ENCODE measurements at regions not wholly inside any gene's neighbourhood (a gene's known extent, or its start where the extent isn't known, plus 50 kb on each side); places are given as distances from the start of the nearest gene placed in this dataset.

DNA sequence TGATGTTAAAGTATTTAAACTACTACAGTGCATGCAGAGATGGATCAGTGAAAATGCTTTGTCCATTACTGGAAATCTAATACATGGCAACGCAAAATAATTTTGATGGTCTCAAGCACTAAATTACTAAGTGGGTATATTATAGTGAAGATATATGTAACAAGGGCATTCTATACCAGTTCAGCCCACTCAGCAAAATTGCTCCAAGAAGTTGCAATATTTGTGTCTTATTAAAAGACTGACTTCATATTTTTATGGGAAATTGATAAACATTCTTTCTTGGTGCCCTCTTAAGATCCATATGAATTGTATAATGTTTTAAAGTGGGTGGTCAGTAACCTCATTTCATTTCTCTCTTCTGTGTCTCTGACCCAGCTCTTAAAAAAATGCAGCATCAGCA lies 343.1 kb upstream of the MEX3C start:
- DNase-seq (ENCODE audit: low read depth, low spot score) (no peak), ATAC-seq (no peak), FAIRE-seq (no peak)
- Histone ChIP-seq H4K20me1 (ENCODE audit: control insufficient read depth, insufficient read depth) (no peaks in the 10 kb centered on the region), H3K79me2 (ENCODE audit: control insufficient read depth, insufficient read depth, low read length) (no peaks in the 10 kb centered on the region), H3K4me1 (ENCODE audit: control insufficient read depth, insufficient read depth, low read length) (no peaks in the 10 kb centered on the region), H3K4me2 (ENCODE audit: control insufficient read depth, insufficient read depth) (no peak overlapping the region), H3K27ac (ENCODE audit: control insufficient read depth, insufficient read depth) (no peak overlapping the region), H2AFZ (ENCODE audit: control insufficient read depth, low read depth, low read length) (no peak overlapping the region), H3K4me3 (no peak overlapping the region), H3K27me3 (replicated peaks in 1 of 2; ENCODE audit: control insufficient read depth in 2 of 2, insufficient read depth in 2 of 2, low read length in 1 of 2) (no peaks in the 10 kb centered on the region), H3K9me3 (replicated peaks; ENCODE audit: control insufficient read depth, insufficient read depth, low read length) (no peaks in the 10 kb centered on the region), H3K9ac (ENCODE audit: control insufficient read depth, insufficient read depth, low read length) (no peak overlapping the region), H3K36me3 (ENCODE audit: control insufficient read depth in 2 of 2, insufficient read depth in 2 of 2, low read length in 1 of 2) (no peaks in the 10 kb centered on the region)
- intact Hi-C loops (cut with micrococcal nuclease; ENCODE audit: unreplicated experiment) (no loop called here), in situ Hi-C loops (cut with MboI) (no loop called here)
- SMC1A ChIA-PET (ENCODE audit: uncharacterized antibody, unreplicated experiment): no interaction called here
- RAD21 ChIA-PET (ENCODE audit: unreplicated experiment): no interaction called here
- CTCF ChIA-PET: no interaction called here
- BruUV-seq (replicated peaks): no TSS peak
- WGBS (ENCODE audit: insufficient coverage, insufficient replicate concordance, low lambda C conversion rate, missing lambda C conversion rate): 90% methylated on average over 1 of the region's 1 CpG
- POLR2A ChIA-PET: no interaction called here
- no peak for TF ChIP-seq JUND (IDR thresholded peaks at IDR 0.05; ENCODE audit: low read depth, low read length)
- no peak for TF ChIP-seq CHD1 (IDR thresholded peaks at IDR 0.05; ENCODE audit: low read depth, low read length)
- TF ChIP-seq PAX8 (IDR thresholded peaks at IDR 0.05): no peak
- no peak for TF ChIP-seq CBX3 (IDR thresholded peaks at IDR 0.05; ENCODE audit: borderline replicate concordance, low read depth)
- TF ChIP-seq, protein P1, sequence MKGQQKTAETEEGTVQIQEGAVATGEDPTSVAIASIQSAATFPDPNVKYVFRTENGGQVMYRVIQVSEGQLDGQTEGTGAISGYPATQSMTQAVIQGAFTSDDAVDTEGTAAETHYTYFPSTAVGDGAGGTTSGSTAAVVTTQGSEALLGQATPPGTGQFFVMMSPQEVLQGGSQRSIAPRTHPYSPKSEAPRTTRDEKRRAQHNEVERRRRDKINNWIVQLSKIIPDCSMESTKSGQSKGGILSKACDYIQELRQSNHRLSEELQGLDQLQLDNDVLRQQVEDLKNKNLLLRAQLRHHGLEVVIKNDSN (IDR thresholded peaks at IDR 0.05; ENCODE audit: borderline replicate concordance, extremely low read length, insufficient read depth, low read depth, low read length): no peak
- TF ChIP-seq FOXM1 (IDR thresholded peaks at IDR 0.05; ENCODE audit: low read depth, low read length): no peak
- TF ChIP-seq MEF2A (IDR thresholded peaks at IDR 0.05; ENCODE audit: insufficient read depth, low read depth, low read length): no peak
- TF ChIP-seq TCF12 (IDR thresholded peaks at IDR 0.05; ENCODE audit: low read depth, low read length): no peak
- no peak for TF ChIP-seq RB1 (IDR thresholded peaks at IDR 0.05; ENCODE audit: borderline replicate concordance)
- TF ChIP-seq SP1 (IDR thresholded peaks at IDR 0.05; ENCODE audit: low read depth, low read length): no peak
- no peak for TF ChIP-seq NFYA (IDR thresholded peaks at IDR 0.05; ENCODE audit: borderline replicate concordance, low read depth, low read length)
- TF ChIP-seq, protein P2, sequence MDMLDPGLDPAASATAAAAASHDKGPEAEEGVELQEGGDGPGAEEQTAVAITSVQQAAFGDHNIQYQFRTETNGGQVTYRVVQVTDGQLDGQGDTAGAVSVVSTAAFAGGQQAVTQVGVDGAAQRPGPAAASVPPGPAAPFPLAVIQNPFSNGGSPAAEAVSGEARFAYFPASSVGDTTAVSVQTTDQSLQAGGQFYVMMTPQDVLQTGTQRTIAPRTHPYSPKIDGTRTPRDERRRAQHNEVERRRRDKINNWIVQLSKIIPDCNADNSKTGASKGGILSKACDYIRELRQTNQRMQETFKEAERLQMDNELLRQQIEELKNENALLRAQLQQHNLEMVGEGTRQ (IDR thresholded peaks at IDR 0.05; ENCODE audit: borderline replicate concordance, low read depth, low read length): no peak
- TF ChIP-seq, protein P3, sequence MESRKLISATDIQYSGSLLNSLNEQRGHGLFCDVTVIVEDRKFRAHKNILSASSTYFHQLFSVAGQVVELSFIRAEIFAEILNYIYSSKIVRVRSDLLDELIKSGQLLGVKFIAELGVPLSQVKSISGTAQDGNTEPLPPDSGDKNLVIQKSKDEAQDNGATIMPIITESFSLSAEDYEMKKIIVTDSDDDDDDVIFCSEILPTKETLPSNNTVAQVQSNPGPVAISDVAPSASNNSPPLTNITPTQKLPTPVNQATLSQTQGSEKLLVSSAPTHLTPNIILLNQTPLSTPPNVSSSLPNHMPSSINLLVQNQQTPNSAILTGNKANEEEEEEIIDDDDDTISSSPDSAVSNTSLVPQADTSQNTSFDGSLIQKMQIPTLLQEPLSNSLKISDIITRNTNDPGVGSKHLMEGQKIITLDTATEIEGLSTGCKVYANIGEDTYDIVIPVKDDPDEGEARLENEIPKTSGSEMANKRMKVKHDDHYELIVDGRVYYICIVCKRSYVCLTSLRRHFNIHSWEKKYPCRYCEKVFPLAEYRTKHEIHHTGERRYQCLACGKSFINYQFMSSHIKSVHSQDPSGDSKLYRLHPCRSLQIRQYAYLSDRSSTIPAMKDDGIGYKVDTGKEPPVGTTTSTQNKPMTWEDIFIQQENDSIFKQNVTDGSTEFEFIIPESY (IDR thresholded peaks at IDR 0.05): no peak
- TF ChIP-seq, protein P4, sequence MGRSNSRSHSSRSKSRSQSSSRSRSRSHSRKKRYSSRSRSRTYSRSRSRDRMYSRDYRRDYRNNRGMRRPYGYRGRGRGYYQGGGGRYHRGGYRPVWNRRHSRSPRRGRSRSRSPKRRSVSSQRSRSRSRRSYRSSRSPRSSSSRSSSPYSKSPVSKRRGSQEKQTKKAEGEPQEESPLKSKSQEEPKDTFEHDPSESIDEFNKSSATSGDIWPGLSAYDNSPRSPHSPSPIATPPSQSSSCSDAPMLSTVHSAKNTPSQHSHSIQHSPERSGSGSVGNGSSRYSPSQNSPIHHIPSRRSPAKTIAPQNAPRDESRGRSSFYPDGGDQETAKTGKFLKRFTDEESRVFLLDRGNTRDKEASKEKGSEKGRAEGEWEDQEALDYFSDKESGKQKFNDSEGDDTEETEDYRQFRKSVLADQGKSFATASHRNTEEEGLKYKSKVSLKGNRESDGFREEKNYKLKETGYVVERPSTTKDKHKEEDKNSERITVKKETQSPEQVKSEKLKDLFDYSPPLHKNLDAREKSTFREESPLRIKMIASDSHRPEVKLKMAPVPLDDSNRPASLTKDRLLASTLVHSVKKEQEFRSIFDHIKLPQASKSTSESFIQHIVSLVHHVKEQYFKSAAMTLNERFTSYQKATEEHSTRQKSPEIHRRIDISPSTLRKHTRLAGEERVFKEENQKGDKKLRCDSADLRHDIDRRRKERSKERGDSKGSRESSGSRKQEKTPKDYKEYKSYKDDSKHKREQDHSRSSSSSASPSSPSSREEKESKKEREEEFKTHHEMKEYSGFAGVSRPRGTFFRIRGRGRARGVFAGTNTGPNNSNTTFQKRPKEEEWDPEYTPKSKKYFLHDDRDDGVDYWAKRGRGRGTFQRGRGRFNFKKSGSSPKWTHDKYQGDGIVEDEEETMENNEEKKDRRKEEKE (IDR thresholded peaks at IDR 0.05): no peak
- no peak for TF ChIP-seq NR2C2 (IDR thresholded peaks at IDR 0.05; ENCODE audit: borderline replicate concordance, control insufficient read depth, insufficient read length, low read depth)
- no peak for TF ChIP-seq MYC (IDR thresholded peaks at IDR 0.05; ENCODE audit: insufficient read depth, insufficient read length, insufficient replicate concordance, low read length, severe bottlenecking)
- no peak for TF ChIP-seq YBX1 (IDR thresholded peaks at IDR 0.05)
- TF ChIP-seq TARDBP (IDR thresholded peaks at IDR 0.05; ENCODE audit: borderline replicate concordance): no peak

Measured in GM12878 (cell line).